ENCODE measurements at regions not wholly inside any gene's neighbourhood (a gene's known extent, or its start where the extent isn't known, plus 50 kb on each side); places are given as distances from the start of the nearest gene placed in this dataset.

DNA sequence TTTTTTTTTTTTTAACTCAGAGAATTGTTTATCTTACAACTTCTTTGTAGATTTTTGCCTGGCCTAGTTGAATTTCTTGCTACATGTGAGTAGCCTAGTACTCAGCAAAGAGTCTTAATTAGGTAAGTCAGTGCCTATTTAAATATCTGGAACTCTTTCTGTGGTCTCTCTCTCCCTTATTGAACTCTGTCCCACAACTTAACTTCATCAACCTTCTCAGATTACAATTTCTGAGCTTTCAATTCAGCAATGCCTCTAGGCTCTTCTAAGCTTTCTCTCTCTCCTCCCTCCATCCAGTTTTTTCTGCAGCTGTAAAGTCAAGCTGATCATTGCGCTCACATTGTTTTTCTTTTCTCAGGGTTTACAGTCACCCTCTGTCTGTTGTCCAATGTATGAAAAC lies 517.6 kb upstream of the ROBO1 start:
- TF ChIP-seq, protein P1, sequence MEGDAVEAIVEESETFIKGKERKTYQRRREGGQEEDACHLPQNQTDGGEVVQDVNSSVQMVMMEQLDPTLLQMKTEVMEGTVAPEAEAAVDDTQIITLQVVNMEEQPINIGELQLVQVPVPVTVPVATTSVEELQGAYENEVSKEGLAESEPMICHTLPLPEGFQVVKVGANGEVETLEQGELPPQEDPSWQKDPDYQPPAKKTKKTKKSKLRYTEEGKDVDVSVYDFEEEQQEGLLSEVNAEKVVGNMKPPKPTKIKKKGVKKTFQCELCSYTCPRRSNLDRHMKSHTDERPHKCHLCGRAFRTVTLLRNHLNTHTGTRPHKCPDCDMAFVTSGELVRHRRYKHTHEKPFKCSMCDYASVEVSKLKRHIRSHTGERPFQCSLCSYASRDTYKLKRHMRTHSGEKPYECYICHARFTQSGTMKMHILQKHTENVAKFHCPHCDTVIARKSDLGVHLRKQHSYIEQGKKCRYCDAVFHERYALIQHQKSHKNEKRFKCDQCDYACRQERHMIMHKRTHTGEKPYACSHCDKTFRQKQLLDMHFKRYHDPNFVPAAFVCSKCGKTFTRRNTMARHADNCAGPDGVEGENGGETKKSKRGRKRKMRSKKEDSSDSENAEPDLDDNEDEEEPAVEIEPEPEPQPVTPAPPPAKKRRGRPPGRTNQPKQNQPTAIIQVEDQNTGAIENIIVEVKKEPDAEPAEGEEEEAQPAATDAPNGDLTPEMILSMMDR (IDR thresholded peaks at IDR 0.05) = no peak
- TF ChIP-seq POLR2AphosphoS5 (IDR thresholded peaks at IDR 0.05) = no peak
